ENCODE measurements at regions not wholly inside any gene's neighbourhood (a gene's known extent, or its start where the extent isn't known, plus 50 kb on each side); places are given as distances from the start of the nearest gene placed in this dataset.

DNA sequence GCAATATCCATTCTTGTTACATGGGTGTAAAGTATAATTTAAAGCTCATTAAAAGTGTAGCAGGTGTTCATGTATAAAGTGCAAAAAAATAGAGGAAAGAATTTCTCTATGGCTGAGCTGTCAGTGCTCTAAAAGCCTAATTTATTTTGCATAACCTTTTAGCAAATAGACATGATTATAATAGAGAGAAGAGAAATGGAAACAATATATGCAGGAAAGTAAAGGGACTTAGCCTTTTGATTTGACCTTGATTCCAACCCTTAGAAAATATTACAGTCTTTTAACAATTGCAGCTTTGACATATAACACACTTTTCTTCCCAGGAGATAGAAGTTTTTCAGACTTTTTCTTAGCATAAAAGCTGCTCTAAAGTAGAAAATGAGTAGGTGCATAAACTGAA, 978.3 kb downstream of the PCDH18 start:
- TF ChIP-seq GATA1 (IDR thresholded peaks at IDR 0.05; ENCODE audit: low read depth, low read length): no peak
- no peak for TF ChIP-seq POLR2A (IDR thresholded peaks at IDR 0.05; ENCODE audit: low read length)

Data from erythroblast (primary cell).